ENCODE measurements at regions not wholly inside any gene's neighbourhood (a gene's known extent, or its start where the extent isn't known, plus 50 kb on each side); places are given as distances from the start of the nearest gene placed in this dataset.
"Not testable (repeated sequence)": the region's sequence is repeated elsewhere in the genome, so short reads cannot be mapped to it uniquely, and the experiment has no call there.

GRCh38 chr7:73215232-73215631 lies 93.4 kb downstream of the NSUN5 start:
- not testable (repeated sequence) for TF ChIP-seq CTCF (IDR thresholded peaks at IDR 0.05 in 2 of 3, conservative IDR thresholded peaks at IDR 0.05 in 1 of 3; ENCODE audit: insufficient read depth in 2 of 3, low read depth in 1 of 3, low read length in 3 of 3); YY1 (IDR thresholded peaks at IDR 0.05; ENCODE audit: borderline replicate concordance in 1 of 3, control insufficient read depth in 1 of 3, extremely low read depth in 1 of 3, insufficient read depth in 3 of 3, insufficient read length in 1 of 3, insufficient replicate concordance in 2 of 3, low read depth in 1 of 3, low read length in 2 of 3); EZH2 (IDR thresholded peaks at IDR 0.05; ENCODE audit: borderline replicate concordance, low read depth, low read length); ETV6 (IDR thresholded peaks at IDR 0.05; ENCODE audit: borderline replicate concordance in 1 of 2, low read depth in 2 of 2, low read length in 1 of 2); ETV6 (CRISPR knock-in tag; IDR thresholded peaks at IDR 0.05; ENCODE audit: borderline replicate concordance)
- TF ChIP-seq, protein P1, sequence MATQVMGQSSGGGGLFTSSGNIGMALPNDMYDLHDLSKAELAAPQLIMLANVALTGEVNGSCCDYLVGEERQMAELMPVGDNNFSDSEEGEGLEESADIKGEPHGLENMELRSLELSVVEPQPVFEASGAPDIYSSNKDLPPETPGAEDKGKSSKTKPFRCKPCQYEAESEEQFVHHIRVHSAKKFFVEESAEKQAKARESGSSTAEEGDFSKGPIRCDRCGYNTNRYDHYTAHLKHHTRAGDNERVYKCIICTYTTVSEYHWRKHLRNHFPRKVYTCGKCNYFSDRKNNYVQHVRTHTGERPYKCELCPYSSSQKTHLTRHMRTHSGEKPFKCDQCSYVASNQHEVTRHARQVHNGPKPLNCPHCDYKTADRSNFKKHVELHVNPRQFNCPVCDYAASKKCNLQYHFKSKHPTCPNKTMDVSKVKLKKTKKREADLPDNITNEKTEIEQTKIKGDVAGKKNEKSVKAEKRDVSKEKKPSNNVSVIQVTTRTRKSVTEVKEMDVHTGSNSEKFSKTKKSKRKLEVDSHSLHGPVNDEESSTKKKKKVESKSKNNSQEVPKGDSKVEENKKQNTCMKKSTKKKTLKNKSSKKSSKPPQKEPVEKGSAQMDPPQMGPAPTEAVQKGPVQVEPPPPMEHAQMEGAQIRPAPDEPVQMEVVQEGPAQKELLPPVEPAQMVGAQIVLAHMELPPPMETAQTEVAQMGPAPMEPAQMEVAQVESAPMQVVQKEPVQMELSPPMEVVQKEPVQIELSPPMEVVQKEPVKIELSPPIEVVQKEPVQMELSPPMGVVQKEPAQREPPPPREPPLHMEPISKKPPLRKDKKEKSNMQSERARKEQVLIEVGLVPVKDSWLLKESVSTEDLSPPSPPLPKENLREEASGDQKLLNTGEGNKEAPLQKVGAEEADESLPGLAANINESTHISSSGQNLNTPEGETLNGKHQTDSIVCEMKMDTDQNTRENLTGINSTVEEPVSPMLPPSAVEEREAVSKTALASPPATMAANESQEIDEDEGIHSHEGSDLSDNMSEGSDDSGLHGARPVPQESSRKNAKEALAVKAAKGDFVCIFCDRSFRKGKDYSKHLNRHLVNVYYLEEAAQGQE (IDR thresholded peaks at IDR 0.05; ENCODE audit: borderline replicate concordance): not testable (repeated sequence)
- TF ChIP-seq, protein P1 (CRISPR knock-in tag; IDR thresholded peaks at IDR 0.05; ENCODE audit: low read depth): not testable (repeated sequence)
- TF ChIP-seq, protein P2, sequence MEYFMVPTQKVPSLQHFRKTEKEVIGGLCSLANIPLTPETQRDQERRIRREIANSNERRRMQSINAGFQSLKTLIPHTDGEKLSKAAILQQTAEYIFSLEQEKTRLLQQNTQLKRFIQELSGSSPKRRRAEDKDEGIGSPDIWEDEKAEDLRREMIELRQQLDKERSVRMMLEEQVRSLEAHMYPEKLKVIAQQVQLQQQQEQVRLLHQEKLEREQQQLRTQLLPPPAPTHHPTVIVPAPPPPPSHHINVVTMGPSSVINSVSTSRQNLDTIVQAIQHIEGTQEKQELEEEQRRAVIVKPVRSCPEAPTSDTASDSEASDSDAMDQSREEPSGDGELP (CRISPR knock-in tag; IDR thresholded peaks at IDR 0.05; ENCODE audit: borderline replicate concordance): not testable (repeated sequence)
